Body of pancreas (tissue), 4 donors: ENCODE measurements at regions not wholly inside any gene's neighbourhood (a gene's known extent, or its start where the extent isn't known, plus 50 kb on each side); places are given as distances from the start of the nearest gene placed in this dataset.

ENCODE experiments used
- ATAC-seq: fragments of 150-250 bp; one replicate; pipeline ENCODE4 v1.9.1; 2016
- DNase-seq, 4 donors: peaks; one replicate each; pipeline ENCODE4 v3.0.0-alpha.2; 2019
- H3K27ac ChIP-seq, 4 donors: fragments of 200-600 bp; sonication (generic); 1 replicate in 3 of 4; 2 replicates in 1 of 4; pipeline versions ENCODE4 v1.5.1 to v1.6.1; 2016 to 2019; ENCODE audit warnings: mild to moderate bottlenecking in 1 of 4, mixed read lengths in 1 of 4, moderate library complexity in 1 of 4
- H3K27me3 ChIP-seq, 2 donors: fragments of 200-600 bp; sonication (generic); one replicate each; pipeline ENCODE4 v1.6.0; 2016; ENCODE audit warnings: mild to moderate bottlenecking in 1 of 2
- H3K36me3 ChIP-seq, 2 donors: fragments of 200-600 bp; sonication (generic); replicated peaks in 1 of 2; 2 replicates each; pipeline ENCODE4 v1.5.1; 2016; ENCODE audit warnings: low read depth in 2 of 2; ENCODE audit not compliant: insufficient read depth in 1 of 2
- H3K4me1 ChIP-seq: fragments of 200-600 bp; sonication (generic); one replicate; pipeline ENCODE4 v1.6.0; 2016
- H3K4me3 ChIP-seq, 2 donors: fragments of 200-600 bp; sonication (generic); 1 replicate in 1 of 2; 2 replicates in 1 of 2; pipeline ENCODE4 v1.5.1; 2016 to 2019
- H3K9me3 ChIP-seq, 3 donors: fragments of 200-600 bp; sonication (generic); 1 replicate in 2 of 3; 2 replicates in 1 of 3; pipeline ENCODE4 v1.5.1; 2016
- POLR2A ChIP-seq, 3 donors: fragments of 450-650 bp; IDR thresholded peaks; one replicate each; pipeline ENCODE4 v1.6.1; 2016; ENCODE audit warnings: antibody characterized with exemption in 3 of 3, mild to moderate bottlenecking in 2 of 3
- WGBS, 2 donors: methylation state at CpG; one replicate each; pipeline ENCODE4 v1.1.5; 2017; 5-methylcytosine and 5-hydroxymethylcytosine counted together
- intact Hi-C: fragments of 100-400 bp; cut with DNase I; formaldehyde crosslinking; loops from one replicate; pipeline ENCODE4 v1.15.1; 2023
- TF ChIP-seq, protein P1 (sequence below), 7 experiments: fragments of 450-650 bp in 4 of 7; fragments of 200-600 bp in 3 of 7; sonication (generic) in 3 of 7; IDR thresholded peaks; one replicate each; pipeline ENCODE4 v1.5.1; 2016 to 2019; ENCODE audit warnings: antibody characterized with exemption in 7 of 7

DNA sequence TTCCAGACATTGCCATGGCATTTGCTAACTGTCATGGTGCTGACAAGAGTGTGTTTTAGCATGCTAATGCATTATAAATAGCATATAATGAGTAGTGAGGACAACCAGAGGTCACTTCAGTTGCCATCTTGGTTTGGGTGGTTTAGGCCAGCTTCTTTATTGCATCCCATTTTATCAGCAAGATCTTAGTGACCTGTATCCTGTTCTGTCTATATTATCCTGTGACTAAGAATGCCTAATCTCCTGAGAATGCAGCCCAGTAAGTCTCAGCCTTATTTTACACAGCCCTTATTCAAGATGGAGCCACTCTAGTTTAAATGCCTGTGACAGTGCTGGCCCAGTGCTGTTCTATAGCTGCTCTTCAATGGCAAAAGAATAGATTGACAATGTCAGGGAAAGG lies 781.0 kb upstream of the ADGRB3 start:
- no peak for ATAC-seq
- TF ChIP-seq, protein P1, sequence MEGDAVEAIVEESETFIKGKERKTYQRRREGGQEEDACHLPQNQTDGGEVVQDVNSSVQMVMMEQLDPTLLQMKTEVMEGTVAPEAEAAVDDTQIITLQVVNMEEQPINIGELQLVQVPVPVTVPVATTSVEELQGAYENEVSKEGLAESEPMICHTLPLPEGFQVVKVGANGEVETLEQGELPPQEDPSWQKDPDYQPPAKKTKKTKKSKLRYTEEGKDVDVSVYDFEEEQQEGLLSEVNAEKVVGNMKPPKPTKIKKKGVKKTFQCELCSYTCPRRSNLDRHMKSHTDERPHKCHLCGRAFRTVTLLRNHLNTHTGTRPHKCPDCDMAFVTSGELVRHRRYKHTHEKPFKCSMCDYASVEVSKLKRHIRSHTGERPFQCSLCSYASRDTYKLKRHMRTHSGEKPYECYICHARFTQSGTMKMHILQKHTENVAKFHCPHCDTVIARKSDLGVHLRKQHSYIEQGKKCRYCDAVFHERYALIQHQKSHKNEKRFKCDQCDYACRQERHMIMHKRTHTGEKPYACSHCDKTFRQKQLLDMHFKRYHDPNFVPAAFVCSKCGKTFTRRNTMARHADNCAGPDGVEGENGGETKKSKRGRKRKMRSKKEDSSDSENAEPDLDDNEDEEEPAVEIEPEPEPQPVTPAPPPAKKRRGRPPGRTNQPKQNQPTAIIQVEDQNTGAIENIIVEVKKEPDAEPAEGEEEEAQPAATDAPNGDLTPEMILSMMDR (IDR thresholded peaks at IDR 0.05) = no peak
- no peak for TF ChIP-seq POLR2A (IDR thresholded peaks at IDR 0.05)
- Histone ChIP-seq H3K4me1 (no peaks in the 10 kb centered on the region), H3K4me3 (no peak overlapping the region), H3K27ac (no peak overlapping the region), H3K9me3 (no peaks in the 10 kb centered on the region), H3K36me3 (no peaks in the 10 kb centered on the region), H3K27me3 (no peaks in the 10 kb centered on the region)
- no peak for DNase-seq
- intact Hi-C loops = no loop called here

DNA sequence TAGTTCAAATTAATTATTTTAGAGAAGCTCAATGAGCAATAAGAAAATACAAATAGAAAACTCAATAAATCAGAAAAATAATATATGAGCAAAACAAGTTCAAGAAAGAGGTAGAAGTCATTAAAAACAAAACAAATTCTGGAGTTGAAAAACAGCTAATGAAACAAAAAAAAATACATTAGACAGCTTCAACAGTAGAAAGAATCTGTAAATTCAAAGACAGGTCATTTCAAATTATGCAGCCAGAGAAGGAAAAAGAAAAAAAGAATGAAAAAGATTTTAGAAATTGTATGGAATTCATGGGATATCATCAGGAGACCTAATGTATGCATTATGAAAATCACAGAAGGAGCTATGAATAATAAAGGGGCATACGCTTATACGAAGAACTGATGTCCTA lies 795.3 kb upstream of the ADGRB3 start:
- no peak overlapping the region for H3K27ac ChIP-seq
- H3K27me3 ChIP-seq = no peaks in the 10 kb centered on the region
- no peaks in the 10 kb centered on the region for H3K36me3 ChIP-seq
- no peaks in the 10 kb centered on the region for H3K4me1 ChIP-seq
- intact Hi-C loops = no loop called here
- TF ChIP-seq POLR2A (IDR thresholded peaks at IDR 0.05) = no peak
- TF ChIP-seq, protein P1 (IDR thresholded peaks at IDR 0.05) = no peak
- DNase-seq (no peak), ATAC-seq (no peak)
- WGBS, 2 donors = 89 to 96% methylated on average over 2 of the region's 2 CpGs
- H3K4me3 ChIP-seq = no peak overlapping the region
- no peaks in the 10 kb centered on the region for H3K9me3 ChIP-seq

DNA sequence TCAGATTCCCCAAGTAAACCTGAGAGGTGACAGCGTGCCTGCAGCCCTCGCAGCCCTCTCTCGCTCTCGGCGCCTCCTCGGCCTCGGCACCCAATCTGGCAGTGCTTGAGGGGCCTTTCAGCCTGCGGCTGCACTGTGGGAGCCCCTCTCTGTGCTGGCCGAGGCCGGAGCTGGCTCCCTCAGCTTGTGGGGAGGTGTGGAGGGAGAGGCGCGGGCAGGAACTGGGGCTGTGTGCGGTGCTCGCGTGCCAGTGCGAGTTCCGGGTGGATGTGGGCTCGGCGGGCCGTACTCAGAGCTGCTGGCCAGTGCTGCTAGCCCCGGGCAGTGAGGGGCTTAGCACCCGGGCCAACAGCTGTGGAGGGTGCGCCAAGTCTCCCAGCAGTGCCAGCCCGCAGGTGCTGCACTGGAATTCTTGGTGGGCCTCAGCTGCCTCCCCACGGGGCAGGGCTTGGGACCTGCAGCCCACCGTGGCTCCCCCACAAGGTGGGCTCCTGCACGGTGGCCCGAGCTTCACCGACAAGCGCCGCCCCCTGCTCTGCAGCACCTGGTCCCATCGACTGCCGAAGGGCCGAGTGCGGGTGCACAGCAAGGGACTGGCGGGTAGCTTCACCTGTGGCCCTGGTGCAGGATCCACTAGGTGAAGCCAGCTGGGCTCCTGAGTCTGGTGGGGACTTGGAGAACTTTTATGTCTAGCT lies 809.7 kb upstream of the ADGRB3 start:
- Histone ChIP-seq H3K27ac (no peak overlapping the region), H3K36me3 (no peaks in the 10 kb centered on the region), H3K9me3 (no peaks in the 10 kb centered on the region), H3K27me3 (no peaks in the 10 kb centered on the region), H3K4me3 (no peak overlapping the region), H3K4me1 (no peaks in the 10 kb centered on the region)
- 81 to 89% methylated on average over 20 to 33 of the region's 36 CpGs for WGBS, 2 donors
- ATAC-seq = no peak
- TF ChIP-seq, protein P1 (IDR thresholded peaks at IDR 0.05) = no peak
- no peak for TF ChIP-seq POLR2A (IDR thresholded peaks at IDR 0.05)
- no peak for DNase-seq
- intact Hi-C loops = no loop called here

DNA sequence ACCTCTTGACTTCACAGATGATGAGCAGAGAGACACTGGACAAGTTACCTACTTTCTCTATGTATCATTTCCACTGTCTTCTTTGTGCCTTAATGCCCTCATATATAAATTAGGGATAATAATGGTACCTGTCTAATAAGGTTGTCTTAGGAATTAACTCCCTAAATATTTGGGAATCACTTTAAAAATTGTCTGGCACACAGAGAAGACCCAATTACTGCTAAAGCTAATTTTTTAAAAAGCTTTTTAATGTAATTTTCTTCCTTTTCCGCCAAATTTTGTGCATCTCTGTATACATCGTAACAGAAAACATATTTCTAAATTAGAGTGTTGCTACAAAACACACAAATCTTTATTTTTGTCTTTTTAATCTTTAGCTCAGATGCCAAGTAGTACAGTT lies 816.8 kb upstream of the ADGRB3 start:
- ATAC-seq (no peak), DNase-seq (no peak)
- intact Hi-C loops = no loop called here
- H3K27me3 ChIP-seq = no peaks in the 10 kb centered on the region
- WGBS, 2 donors = 42% methylated on average over 2 of the region's 2 CpGs
- no peak for TF ChIP-seq POLR2A (IDR thresholded peaks at IDR 0.05)
- TF ChIP-seq, protein P1 (IDR thresholded peaks at IDR 0.05) = no peak
- no peak overlapping the region for H3K27ac ChIP-seq
- no peaks in the 10 kb centered on the region for H3K36me3 ChIP-seq
- no peaks in the 10 kb centered on the region for H3K9me3 ChIP-seq
- H3K4me3 ChIP-seq = no peak overlapping the region
- H3K4me1 ChIP-seq = no peaks in the 10 kb centered on the region

DNA sequence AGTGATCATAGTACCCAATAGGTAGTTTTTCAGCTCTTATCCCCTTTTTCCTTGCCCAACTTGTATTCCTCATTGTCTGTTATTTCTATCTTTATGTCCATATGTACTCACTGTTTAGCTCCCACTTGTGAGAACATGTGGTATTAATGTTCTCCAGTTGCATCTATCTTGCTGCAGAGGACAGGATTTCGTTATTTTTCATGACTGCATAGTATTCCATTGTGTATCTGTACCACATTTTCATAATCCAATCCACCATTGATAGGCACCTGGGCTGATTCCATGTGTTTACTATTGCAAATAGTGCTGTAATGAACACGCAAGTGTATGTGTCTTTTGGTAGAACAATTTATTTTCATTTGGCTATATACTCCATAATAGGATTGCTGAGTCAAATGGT lies 819.5 kb upstream of the ADGRB3 start:
- intact Hi-C loops = no loop called here
- Histone ChIP-seq H3K27ac (no peak overlapping the region), H3K4me1 (no peaks in the 10 kb centered on the region), H3K9me3 (no peaks in the 10 kb centered on the region), H3K36me3 (no peaks in the 10 kb centered on the region), H3K4me3 (no peak overlapping the region), H3K27me3 (no peaks in the 10 kb centered on the region)
- ATAC-seq (no peak), DNase-seq (no peak)
- 42 to 49% methylated on average over 2 of the region's 2 CpGs for WGBS, 2 donors
- TF ChIP-seq, protein P1 (IDR thresholded peaks at IDR 0.05) = no peak
- TF ChIP-seq POLR2A (IDR thresholded peaks at IDR 0.05) = no peak
